Caco-2 (cell line): ENCODE measurements at regions not wholly inside any gene's neighbourhood (a gene's known extent, or its start where the extent isn't known, plus 50 kb on each side); places are given as distances from the start of the nearest gene placed in this dataset.

ENCODE experiments used
- BruUV-seq: library from RNA; stranded (reverse); fragments of 400-500 nt; replicated peaks from 2 replicates; lab custom pipeline; 2021; lab: Mats Ljungman, UMichigan
- CTCF ChIA-PET: fragments of 300-600 bp; sonication (Branson Sonifier 250); formaldehyde crosslinking; loops from one replicate; lab custom pipeline; 2022; ENCODE audit warnings: antibody characterized with exemption; lab: Charles Lee
- POLR2A ChIA-PET: fragments of 300-600 bp; sonication (Branson Sonifier 250); formaldehyde crosslinking; loops from one replicate; lab custom pipeline; 2022; ENCODE audit warnings: antibody characterized with exemption; lab: Charles Lee
- DNase-seq, 2 experiments: peaks; one replicate each; pipeline versions ENCODE4 v3.0.0 to v3.0.0-alpha.2; 2020 to 2022
- H3K27me3 ChIP-seq: replicated peaks from 2 replicates; pipeline ENCODE4 v1.6.0; 2011; ENCODE audit warnings: low read length; ENCODE audit not compliant: control insufficient read depth, insufficient read depth
- H3K36me3 ChIP-seq: 2 replicates; pipeline ENCODE4 v1.5.1; 2011; ENCODE audit warnings: low read length; ENCODE audit not compliant: control insufficient read depth, insufficient read depth
- H3K4me1 ChIP-seq: fragments of 250-450 bp; sonication (Bioruptor Pico); 2 replicates; pipeline ENCODE4 v1.5.1; 2020; ENCODE audit warnings: mild to moderate bottlenecking
- H3K4me3 ChIP-seq: 2 replicates; pipeline ENCODE4 v1.5.1; 2011; ENCODE audit warnings: low read depth, mild to moderate bottlenecking, control low read depth, low read length
- H3K9me3 ChIP-seq: fragments of 250-450 bp; sonication (Bioruptor Pico); 2 replicates; pipeline ENCODE4 v1.5.1; 2020; ENCODE audit warnings: mild to moderate bottlenecking, moderate library complexity
- H3K27ac Mint-ChIP-seq: one replicate; pipeline ENCODE4 v1.8.0; 2022; ENCODE audit warnings: mixed read lengths; ENCODE audit not compliant: unreplicated experiment
- H3K27me3 Mint-ChIP-seq: one replicate; pipeline ENCODE4 v1.8.0; 2022; ENCODE audit warnings: mixed read lengths; ENCODE audit not compliant: insufficient read depth, unreplicated experiment
- H3K36me3 Mint-ChIP-seq: one replicate; pipeline ENCODE4 v1.8.0; 2022; ENCODE audit warnings: mild to moderate bottlenecking, mixed read lengths; ENCODE audit not compliant: insufficient read depth, unreplicated experiment
- H3K4me1 Mint-ChIP-seq: one replicate; pipeline ENCODE4 v1.8.0; 2022; ENCODE audit warnings: low read depth, mixed read lengths; ENCODE audit not compliant: unreplicated experiment
- H3K4me3 Mint-ChIP-seq: one replicate; pipeline ENCODE4 v1.8.0; 2022; ENCODE audit warnings: mild to moderate bottlenecking, moderate library complexity, mixed read lengths; ENCODE audit not compliant: unreplicated experiment
- H3K9me3 Mint-ChIP-seq: one replicate; pipeline ENCODE4 v1.8.0; 2022; ENCODE audit warnings: mixed read lengths; ENCODE audit not compliant: unreplicated experiment
- CTCF ChIP-seq, 2 experiments: fragments of 200-600 bp in 1 of 2; IDR thresholded peaks; 1 replicate in 1 of 2; 2 replicates in 1 of 2; pipeline versions ENCODE4 v1.5.1 to v1.8.0; 2011 to 2022; ENCODE audit warnings: antibody characterized with exemption in 1 of 2, control low read depth in 1 of 2, inconsistent platforms in 1 of 2, low read depth in 1 of 2, low read length in 1 of 2, mild to moderate bottlenecking in 1 of 2, moderate library complexity in 1 of 2; ENCODE audit not compliant: insufficient read depth in 1 of 2, severe bottlenecking in 1 of 2, unreplicated experiment in 1 of 2
- intact Hi-C: fragments of 100-400 bp; cut with micrococcal nuclease; formaldehyde crosslinking; loops from one replicate; pipeline ENCODE4 v1.10.0; 2022; ENCODE audit not compliant: unreplicated experiment

DNA sequence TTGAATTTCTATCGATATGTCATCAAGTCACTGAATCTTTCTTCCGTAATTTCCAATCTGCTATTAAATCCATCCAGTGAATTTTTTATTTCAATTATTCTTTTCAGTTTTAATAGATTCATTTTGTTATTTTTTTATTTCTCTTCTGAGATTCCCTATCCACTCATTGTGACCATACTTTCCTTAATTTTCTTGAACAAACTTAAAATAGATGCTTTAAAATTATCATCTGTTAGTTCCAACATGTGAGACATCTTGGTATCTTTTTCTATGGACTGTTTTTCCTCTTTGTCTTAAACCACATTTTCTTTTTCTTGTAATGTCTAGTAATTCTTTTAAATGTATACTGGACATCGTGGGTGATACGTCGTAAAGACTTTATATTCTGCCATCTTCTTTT lies 236.6 kb upstream of the TLE3 start:
- Mint-ChIP-seq H3K27me3 (no peaks in the 10 kb centered on the region), H3K27ac (no peak overlapping the region), H3K4me1 (no peaks in the 10 kb centered on the region), H3K4me3 (no peak overlapping the region), H3K36me3 (no peaks in the 10 kb centered on the region), H3K9me3 (peaks cover 35% of the 10 kb centered on the region)
- peaks cover 14% of the 10 kb centered on the region; the same call in 1 of the 2 replicates for H3K9me3 ChIP-seq
- H3K36me3 ChIP-seq, result no peaks in the 10 kb centered on the region
- CTCF ChIA-PET, result no interaction called here
- no peak for TF ChIP-seq CTCF (IDR thresholded peaks at IDR 0.05; ENCODE audit: insufficient read depth in 1 of 2, low read depth in 1 of 2, low read length in 1 of 2, severe bottlenecking in 1 of 2, unreplicated experiment in 1 of 2)
- no peak overlapping the region for H3K4me3 ChIP-seq
- intact Hi-C loops, result no loop called here
- H3K27me3 ChIP-seq, result no peaks in the 10 kb centered on the region
- POLR2A ChIA-PET, result no interaction called here
- no peak for DNase-seq
- no TSS peak for BruUV-seq
- H3K4me1 ChIP-seq, result no peaks in the 10 kb centered on the region

GRCh38 chr15:70329179-70329578 lies 231.5 kb upstream of the TLE3 start:
- H3K27me3 ChIP-seq, result no peaks in the 10 kb centered on the region
- peaks cover 7% of the 10 kb centered on the region for H3K4me1 ChIP-seq
- POLR2A ChIA-PET, result no interaction called here
- H3K9me3 Mint-ChIP-seq, result peaks cover 19% of the 10 kb centered on the region
- H3K36me3 Mint-ChIP-seq, result no peaks in the 10 kb centered on the region
- no peaks in the 10 kb centered on the region for H3K4me1 Mint-ChIP-seq
- peaks cover 7% of the 10 kb centered on the region; the same call in 1 of the 2 replicates for H3K9me3 ChIP-seq
- intact Hi-C loops, result no loop called here
- DNase-seq, result no peak
- no peak overlapping the region for H3K4me3 Mint-ChIP-seq
- H3K4me3 ChIP-seq, result no peak overlapping the region
- BruUV-seq, result no TSS peak
- H3K27ac Mint-ChIP-seq, result no peak overlapping the region
- H3K27me3 Mint-ChIP-seq, result no peaks in the 10 kb centered on the region
- no peak for TF ChIP-seq CTCF (IDR thresholded peaks at IDR 0.05; ENCODE audit: insufficient read depth in 1 of 2, low read depth in 1 of 2, low read length in 1 of 2, severe bottlenecking in 1 of 2, unreplicated experiment in 1 of 2)
- H3K36me3 ChIP-seq, result no peaks in the 10 kb centered on the region
- CTCF ChIA-PET, result no interaction called here

DNA sequence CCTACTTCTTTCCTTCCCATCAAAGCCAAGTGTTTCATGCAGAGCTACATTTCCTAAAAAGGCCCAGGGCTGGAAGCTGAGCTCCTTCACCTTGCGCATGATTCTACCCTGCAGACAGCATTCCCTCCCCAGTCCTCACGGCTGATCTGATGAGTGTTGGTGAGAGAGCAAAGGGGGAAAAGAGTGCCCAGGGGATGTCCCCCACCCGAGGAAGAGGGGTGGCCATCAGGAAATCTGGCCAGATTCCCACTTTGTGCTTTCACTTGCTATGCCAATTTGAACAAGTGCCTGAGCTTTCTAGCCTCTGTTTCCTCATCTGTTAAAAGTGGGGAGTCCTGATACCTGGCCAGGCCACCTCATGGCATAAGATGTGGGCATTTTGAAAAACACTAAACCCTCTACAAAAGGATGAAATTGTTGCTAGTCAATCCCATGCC lies 231.0 kb upstream of the TLE3 start:
- CTCF ChIA-PET, result no interaction called here
- Histone ChIP-seq H3K9me3 (peaks cover 2% of the 10 kb centered on the region; the same call in 1 of the 2 replicates), H3K27me3 (no peaks in the 10 kb centered on the region), H3K4me1 (peaks cover 12% of the 10 kb centered on the region), H3K4me3 (no peak overlapping the region), H3K36me3 (no peaks in the 10 kb centered on the region)
- no peak for TF ChIP-seq CTCF (IDR thresholded peaks at IDR 0.05; ENCODE audit: insufficient read depth in 1 of 2, low read depth in 1 of 2, low read length in 1 of 2, severe bottlenecking in 1 of 2, unreplicated experiment in 1 of 2)
- Mint-ChIP-seq H3K4me3 (no peak overlapping the region), H3K27me3 (no peaks in the 10 kb centered on the region), H3K9me3 (peaks cover 14% of the 10 kb centered on the region), H3K36me3 (no peaks in the 10 kb centered on the region), H3K27ac (no peak overlapping the region), H3K4me1 (peaks cover 4% of the 10 kb centered on the region)
- intact Hi-C loops, result no loop called here
- no peak for DNase-seq
- POLR2A ChIA-PET, result no interaction called here
- no TSS peak for BruUV-seq
